ENCODE measurements at regions not wholly inside any gene's neighbourhood (a gene's known extent, or its start where the extent isn't known, plus 50 kb on each side); places are given as distances from the start of the nearest gene placed in this dataset.

GRCh38 chr7:136470179-136470578, 398.3 kb upstream of the CHRM2 start:
- no peak for TF ChIP-seq ATF2 (IDR thresholded peaks at IDR 0.05; ENCODE audit: low read length)
- TF ChIP-seq CTCF (IDR thresholded peaks at IDR 0.05; ENCODE audit: control extremely low read depth in 1 of 3, insufficient read depth in 1 of 3, low read depth in 1 of 3, low read length in 3 of 3) = no peak
- TF ChIP-seq ZNF274 (IDR thresholded peaks at IDR 0.05; ENCODE audit: borderline replicate concordance, extremely low read depth, low read length) = no peak
- no peak for TF ChIP-seq JUN (IDR thresholded peaks at IDR 0.05; ENCODE audit: low read depth, low read length)
- TF ChIP-seq POLR2A (IDR thresholded peaks at IDR 0.05; ENCODE audit: control extremely low read depth in 1 of 2, low read depth in 2 of 2, low read length in 2 of 2) = no peak
- no peak for TF ChIP-seq GABPA (IDR thresholded peaks at IDR 0.05; ENCODE audit: borderline replicate concordance, insufficient read depth, low read length)
- no peak for TF ChIP-seq YY1 (IDR thresholded peaks at IDR 0.05; ENCODE audit: low read depth, low read length)
- TF ChIP-seq EZH2 (IDR thresholded peaks at IDR 0.05; ENCODE audit: low read depth, low read length, severe bottlenecking) = no peak
- no peak for TF ChIP-seq CBX8 (IDR thresholded peaks at IDR 0.05; ENCODE audit: borderline replicate concordance, low read depth, low read length)
- TF ChIP-seq POLR2AphosphoS5 (IDR thresholded peaks at IDR 0.05; ENCODE audit: low read depth, low read length) = no peak
- no peak for TF ChIP-seq RAD21 (IDR thresholded peaks at IDR 0.05 in 1 of 2, conservative IDR thresholded peaks at IDR 0.05 in 1 of 2; ENCODE audit: low read depth in 2 of 2, low read length in 2 of 2)
- no peak for TF ChIP-seq TAF1 (IDR thresholded peaks at IDR 0.05; ENCODE audit: low read depth, low read length)
- TF ChIP-seq BRCA1 (IDR thresholded peaks at IDR 0.05; ENCODE audit: low read depth, low read length) = no peak
- TF ChIP-seq CHD1 (IDR thresholded peaks at IDR 0.05; ENCODE audit: low read depth, low read length) = no peak
